ENCODE measurements at regions not wholly inside any gene's neighbourhood (a gene's known extent, or its start where the extent isn't known, plus 50 kb on each side); places are given as distances from the start of the nearest gene placed in this dataset.
A peak's percentile ranks its signal among the peaks of the same experiment; 100 is the strongest.

DNA sequence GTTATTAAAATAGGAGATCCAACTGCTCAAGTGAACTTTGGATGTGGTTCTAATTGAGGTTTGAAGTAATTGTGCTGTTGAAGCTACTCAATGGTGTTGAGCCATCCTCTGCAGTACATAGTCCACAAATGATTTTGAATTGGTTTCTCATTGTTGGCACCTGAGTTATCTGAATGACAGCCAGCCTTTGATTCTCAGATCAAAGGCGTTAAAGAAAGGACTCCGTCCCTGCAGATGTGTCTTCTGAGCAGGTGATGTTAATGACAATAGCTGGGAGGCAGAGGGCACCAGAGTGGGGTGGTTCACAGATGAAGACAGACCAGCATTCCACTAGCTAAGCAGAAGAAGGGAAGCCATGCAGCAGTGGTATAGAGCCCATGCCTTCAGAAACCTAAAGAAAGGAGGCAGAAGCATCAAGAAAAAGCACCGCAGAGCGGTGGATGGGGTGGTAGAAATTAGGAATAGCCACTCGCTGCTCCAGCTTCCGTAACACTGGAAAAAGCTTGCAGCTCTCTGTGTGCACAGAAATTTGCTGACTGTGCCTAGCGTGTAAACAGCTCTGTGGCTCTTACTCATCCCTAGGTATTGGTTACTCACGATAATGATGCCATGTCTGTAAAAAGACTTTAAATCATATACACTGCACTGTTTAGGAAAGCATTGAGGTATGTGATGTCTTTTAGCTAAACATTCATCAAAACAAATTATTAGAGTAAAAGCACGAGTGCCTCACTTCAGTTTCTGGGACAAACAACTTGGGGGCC lies 79.2 kb upstream of the CLCN4 start:
- TF ChIP-seq, protein P1, sequence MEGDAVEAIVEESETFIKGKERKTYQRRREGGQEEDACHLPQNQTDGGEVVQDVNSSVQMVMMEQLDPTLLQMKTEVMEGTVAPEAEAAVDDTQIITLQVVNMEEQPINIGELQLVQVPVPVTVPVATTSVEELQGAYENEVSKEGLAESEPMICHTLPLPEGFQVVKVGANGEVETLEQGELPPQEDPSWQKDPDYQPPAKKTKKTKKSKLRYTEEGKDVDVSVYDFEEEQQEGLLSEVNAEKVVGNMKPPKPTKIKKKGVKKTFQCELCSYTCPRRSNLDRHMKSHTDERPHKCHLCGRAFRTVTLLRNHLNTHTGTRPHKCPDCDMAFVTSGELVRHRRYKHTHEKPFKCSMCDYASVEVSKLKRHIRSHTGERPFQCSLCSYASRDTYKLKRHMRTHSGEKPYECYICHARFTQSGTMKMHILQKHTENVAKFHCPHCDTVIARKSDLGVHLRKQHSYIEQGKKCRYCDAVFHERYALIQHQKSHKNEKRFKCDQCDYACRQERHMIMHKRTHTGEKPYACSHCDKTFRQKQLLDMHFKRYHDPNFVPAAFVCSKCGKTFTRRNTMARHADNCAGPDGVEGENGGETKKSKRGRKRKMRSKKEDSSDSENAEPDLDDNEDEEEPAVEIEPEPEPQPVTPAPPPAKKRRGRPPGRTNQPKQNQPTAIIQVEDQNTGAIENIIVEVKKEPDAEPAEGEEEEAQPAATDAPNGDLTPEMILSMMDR (IDR thresholded peaks at IDR 0.05; ENCODE audit: control extremely low read depth, extremely low read depth), result no peak
- DNase-seq (no peak), ATAC-seq (ENCODE audit: insufficient read depth, low FRiP score) (no peak)
- Histone ChIP-seq H3K36me3 (ENCODE audit: control insufficient read depth in 4 of 4, insufficient read depth in 4 of 4, low read length in 4 of 4) (peaks cover 0 to 5% (median 2%) of the 10 kb centered on the region in 4 donors), H3K4me1 (ENCODE audit: control insufficient read depth in 5 of 5, insufficient read depth in 5 of 5, low read length in 5 of 5) (peaks cover 0 to 8% (median 3%) of the 10 kb centered on the region in 5 donors), H3K9ac (ENCODE audit: insufficient read depth in 1 of 2, low read length in 2 of 2) (no peak overlapping the region), H3K27me3 (ENCODE audit: control insufficient read depth in 3 of 3, insufficient read depth in 3 of 3, low read length in 2 of 3) (peaks cover 0 to 10% (median 7%) of the 10 kb centered on the region in 3 donors), H3K9me3 (ENCODE audit: control insufficient read depth in 4 of 4, insufficient read depth in 3 of 4, low read length in 3 of 4) (no peaks in the 10 kb centered on the region), H3K27ac (ENCODE audit: low read depth in 1 of 2, low read length in 1 of 2) (no peak overlapping the region), H3K4me3 (no peak overlapping the region)
- WGBS, 2 donors, result 87 to 92% methylated on average over 9 of the region's 9 CpGs

GRCh38 chrX:10078266-10078665 lies 78.5 kb upstream of the CLCN4 start:
- H3K27ac ChIP-seq (ENCODE audit: low read depth in 1 of 2, low read length in 1 of 2), result no peak overlapping the region
- ATAC-seq (ENCODE audit: insufficient read depth, low FRiP score) (no peak), DNase-seq (no peak)
- WGBS, 2 donors, result 57 to 73% methylated on average over 5 of the region's 5 CpGs
- H3K9ac ChIP-seq (ENCODE audit: insufficient read depth in 1 of 2, low read length in 2 of 2), result no peak overlapping the region
- H3K9me3 ChIP-seq (ENCODE audit: control insufficient read depth in 4 of 4, insufficient read depth in 3 of 4, low read length in 3 of 4), result no peaks in the 10 kb centered on the region
- peaks cover 0 to 12% (median 6%) of the 10 kb centered on the region in 5 donors for H3K4me1 ChIP-seq (ENCODE audit: control insufficient read depth in 5 of 5, insufficient read depth in 5 of 5, low read length in 5 of 5)
- TF ChIP-seq, protein P1 (IDR thresholded peaks at IDR 0.05; ENCODE audit: control extremely low read depth, extremely low read depth), result no peak
- H3K27me3 ChIP-seq (ENCODE audit: control insufficient read depth in 3 of 3, insufficient read depth in 3 of 3, low read length in 2 of 3), result peaks cover 0 to 10% (median 9%) of the 10 kb centered on the region in 3 donors
- peaks cover 0 to 5% (median 2%) of the 10 kb centered on the region in 4 donors for H3K36me3 ChIP-seq (ENCODE audit: control insufficient read depth in 4 of 4, insufficient read depth in 4 of 4, low read length in 4 of 4)
- no peak overlapping the region for H3K4me3 ChIP-seq

GRCh38 chrX:10079231-10079630 lies 77.5 kb upstream of the CLCN4 start:
- Histone ChIP-seq H3K4me3 (no peak overlapping the region), H3K4me1 (ENCODE audit: control insufficient read depth in 5 of 5, insufficient read depth in 5 of 5, low read length in 5 of 5) (peaks cover 0 to 17% (median 7%) of the 10 kb centered on the region in 5 donors), H3K9ac (ENCODE audit: insufficient read depth in 1 of 2, low read length in 2 of 2) (no peak overlapping the region), H3K27ac (ENCODE audit: low read depth in 1 of 2, low read length in 1 of 2) (peak overlapping the region in 1 of 2 donors; percentile 60), H3K27me3 (ENCODE audit: control insufficient read depth in 3 of 3, insufficient read depth in 3 of 3, low read length in 2 of 3) (peaks cover 0 to 9% (median 7%) of the 10 kb centered on the region in 3 donors), H3K36me3 (ENCODE audit: control insufficient read depth in 4 of 4, insufficient read depth in 4 of 4, low read length in 4 of 4) (peaks cover 0 to 5% (median 2%) of the 10 kb centered on the region in 4 donors), H3K9me3 (ENCODE audit: control insufficient read depth in 4 of 4, insufficient read depth in 3 of 4, low read length in 3 of 4) (no peaks in the 10 kb centered on the region)
- WGBS, 2 donors, result 63 to 64% methylated on average over 7 of the region's 7 CpGs
- TF ChIP-seq, protein P1 (IDR thresholded peaks at IDR 0.05; ENCODE audit: control extremely low read depth, extremely low read depth), result no peak
- peak; percentile 46 to 71 (median 48) for DNase-seq
- ATAC-seq (ENCODE audit: insufficient read depth, low FRiP score), result peak; percentile 77

Data from lung (tissue), 11 donors.